ENCODE measurements at regions not wholly inside any gene's neighbourhood (a gene's known extent, or its start where the extent isn't known, plus 50 kb on each side); places are given as distances from the start of the nearest gene placed in this dataset.

DNA sequence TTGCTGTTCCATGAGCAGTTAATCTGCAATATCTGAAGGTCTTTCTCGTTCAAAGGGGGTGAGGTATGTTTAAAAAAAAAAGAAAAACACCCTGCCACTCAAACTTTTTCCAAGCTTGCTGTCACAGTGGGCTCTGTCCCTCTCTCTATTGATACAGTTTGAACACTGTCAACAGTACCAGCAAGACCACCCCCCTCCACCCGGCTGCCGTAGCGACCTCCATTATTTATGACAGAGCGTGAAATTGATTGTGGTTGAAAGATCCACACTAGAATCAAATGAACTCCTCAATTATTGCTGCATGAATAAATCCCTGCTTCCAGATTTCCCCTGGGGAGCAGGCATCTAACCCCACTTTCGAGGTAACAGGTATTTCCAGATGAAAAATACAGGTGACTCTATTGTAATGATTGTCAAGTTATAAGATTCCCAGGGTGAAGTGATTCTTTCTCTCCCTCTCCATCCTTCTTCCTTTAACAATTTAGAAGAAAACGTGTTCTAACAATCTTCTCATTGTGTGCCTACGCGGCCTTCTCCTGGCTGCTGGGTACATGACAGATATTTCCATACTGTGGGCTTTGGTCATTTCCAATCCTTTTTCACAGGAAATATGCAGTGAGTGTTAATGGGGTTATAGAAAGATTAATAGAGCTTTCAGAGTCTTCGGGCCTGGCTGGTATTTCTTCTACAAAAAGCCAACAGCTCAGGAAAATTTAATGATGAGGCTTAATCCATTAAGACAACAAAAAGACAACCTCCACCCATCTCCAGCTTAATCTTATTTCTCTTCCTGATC lies 135.7 kb upstream of the C16orf82 start:
- TF ChIP-seq, protein P1, sequence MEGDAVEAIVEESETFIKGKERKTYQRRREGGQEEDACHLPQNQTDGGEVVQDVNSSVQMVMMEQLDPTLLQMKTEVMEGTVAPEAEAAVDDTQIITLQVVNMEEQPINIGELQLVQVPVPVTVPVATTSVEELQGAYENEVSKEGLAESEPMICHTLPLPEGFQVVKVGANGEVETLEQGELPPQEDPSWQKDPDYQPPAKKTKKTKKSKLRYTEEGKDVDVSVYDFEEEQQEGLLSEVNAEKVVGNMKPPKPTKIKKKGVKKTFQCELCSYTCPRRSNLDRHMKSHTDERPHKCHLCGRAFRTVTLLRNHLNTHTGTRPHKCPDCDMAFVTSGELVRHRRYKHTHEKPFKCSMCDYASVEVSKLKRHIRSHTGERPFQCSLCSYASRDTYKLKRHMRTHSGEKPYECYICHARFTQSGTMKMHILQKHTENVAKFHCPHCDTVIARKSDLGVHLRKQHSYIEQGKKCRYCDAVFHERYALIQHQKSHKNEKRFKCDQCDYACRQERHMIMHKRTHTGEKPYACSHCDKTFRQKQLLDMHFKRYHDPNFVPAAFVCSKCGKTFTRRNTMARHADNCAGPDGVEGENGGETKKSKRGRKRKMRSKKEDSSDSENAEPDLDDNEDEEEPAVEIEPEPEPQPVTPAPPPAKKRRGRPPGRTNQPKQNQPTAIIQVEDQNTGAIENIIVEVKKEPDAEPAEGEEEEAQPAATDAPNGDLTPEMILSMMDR (IDR thresholded peaks at IDR 0.05; ENCODE audit: low read depth, low read length, poor library complexity, severe bottlenecking): no peak
- no peak for TF ChIP-seq EZH2phosphoT487 (IDR thresholded peaks at IDR 0.05; ENCODE audit: borderline replicate concordance, low read length)
